Lower leg skin (tissue), 3 donors: ENCODE measurements at regions not wholly inside any gene's neighbourhood (a gene's known extent, or its start where the extent isn't known, plus 50 kb on each side); places are given as distances from the start of the nearest gene placed in this dataset.

ENCODE experiments used
- POLR2A ChIP-seq, 2 donors: fragments of 450-650 bp; IDR thresholded peaks; one replicate each; pipeline ENCODE4 v1.6.1; 2016 to 2017; ENCODE audit warnings: antibody characterized with exemption in 2 of 2, mild to moderate bottlenecking in 1 of 2, moderate library complexity in 1 of 2
- TF ChIP-seq, protein P1 (sequence below), 3 donors: fragments of 450-650 bp; IDR thresholded peaks; one replicate each; pipeline ENCODE4 v1.5.1; 2016; ENCODE audit warnings: antibody characterized with exemption in 3 of 3, mild to moderate bottlenecking in 3 of 3, moderate library complexity in 2 of 3

DNA sequence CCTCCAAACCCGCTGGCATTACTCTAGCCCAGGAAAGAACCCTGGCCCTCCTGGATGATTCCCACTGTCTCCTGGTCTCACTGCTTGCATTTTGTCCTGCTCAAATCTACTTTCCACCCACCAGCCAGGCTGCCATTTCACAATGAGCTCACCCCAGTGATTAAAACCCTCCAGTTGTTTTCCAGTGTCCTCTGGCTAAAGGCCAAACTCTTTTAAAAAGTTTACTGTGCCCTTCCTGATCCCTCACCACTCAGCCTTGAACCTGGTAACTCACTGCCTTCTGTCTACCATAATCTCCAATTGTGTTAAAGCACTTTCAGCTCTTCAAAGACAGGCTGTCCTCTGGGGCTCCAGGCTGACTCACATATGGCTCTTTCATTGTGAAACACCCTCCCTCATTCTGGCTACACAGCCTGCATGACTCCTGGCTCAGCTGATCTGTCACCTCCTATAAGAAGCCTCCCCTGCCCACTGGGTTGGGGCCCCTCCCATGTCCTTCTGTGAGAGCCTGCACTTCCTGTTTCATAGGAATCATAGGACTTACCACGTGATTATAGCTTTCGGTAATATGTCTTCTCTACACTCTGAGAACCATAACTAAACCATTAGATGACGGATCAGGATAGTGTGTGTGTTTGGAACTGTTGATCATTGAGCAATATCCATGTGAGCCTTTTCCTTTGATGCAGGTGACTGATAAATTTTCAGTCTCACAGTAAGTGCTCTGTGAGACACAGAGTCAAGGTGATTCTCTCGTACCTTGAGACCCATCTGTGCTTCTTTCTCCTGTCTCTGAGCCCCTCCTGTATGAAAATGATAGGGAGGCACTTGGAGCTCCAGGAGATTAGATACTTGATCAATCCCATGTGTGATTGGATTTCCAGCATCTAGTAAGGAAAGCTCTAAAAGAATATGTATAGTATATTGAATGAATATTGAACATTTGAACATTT lies 590.8 kb upstream of the ID2 start:
- TF ChIP-seq, protein P1, sequence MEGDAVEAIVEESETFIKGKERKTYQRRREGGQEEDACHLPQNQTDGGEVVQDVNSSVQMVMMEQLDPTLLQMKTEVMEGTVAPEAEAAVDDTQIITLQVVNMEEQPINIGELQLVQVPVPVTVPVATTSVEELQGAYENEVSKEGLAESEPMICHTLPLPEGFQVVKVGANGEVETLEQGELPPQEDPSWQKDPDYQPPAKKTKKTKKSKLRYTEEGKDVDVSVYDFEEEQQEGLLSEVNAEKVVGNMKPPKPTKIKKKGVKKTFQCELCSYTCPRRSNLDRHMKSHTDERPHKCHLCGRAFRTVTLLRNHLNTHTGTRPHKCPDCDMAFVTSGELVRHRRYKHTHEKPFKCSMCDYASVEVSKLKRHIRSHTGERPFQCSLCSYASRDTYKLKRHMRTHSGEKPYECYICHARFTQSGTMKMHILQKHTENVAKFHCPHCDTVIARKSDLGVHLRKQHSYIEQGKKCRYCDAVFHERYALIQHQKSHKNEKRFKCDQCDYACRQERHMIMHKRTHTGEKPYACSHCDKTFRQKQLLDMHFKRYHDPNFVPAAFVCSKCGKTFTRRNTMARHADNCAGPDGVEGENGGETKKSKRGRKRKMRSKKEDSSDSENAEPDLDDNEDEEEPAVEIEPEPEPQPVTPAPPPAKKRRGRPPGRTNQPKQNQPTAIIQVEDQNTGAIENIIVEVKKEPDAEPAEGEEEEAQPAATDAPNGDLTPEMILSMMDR (IDR thresholded peaks at IDR 0.05): peak in 1 of 3 donors; percentile 47
- no peak for TF ChIP-seq POLR2A (IDR thresholded peaks at IDR 0.05)
